Panc1 (cell line): ENCODE measurements at regions not wholly inside any gene's neighbourhood (a gene's known extent, or its start where the extent isn't known, plus 50 kb on each side); places are given as distances from the start of the nearest gene placed in this dataset.
A peak's percentile ranks its signal among the peaks of the same experiment; 100 is the strongest.

Experiments
- ATAC-seq: fragments of 200-7000 bp; cut with Tn5 transposase; 2 replicates; pipeline ENCODE4 v1.9.1; 2020; ENCODE audit warnings: mild to moderate bottlenecking, moderate library complexity
- BruUV-seq: library from RNA; stranded (reverse); fragments of 400-500 nt; replicated peaks from 2 replicates; lab custom pipeline; 2021; lab: Mats Ljungman, UMichigan
- CTCF ChIA-PET: fragments of 300-600 bp; sonication (Branson Sonifier 250); formaldehyde crosslinking; loops from one replicate; lab custom pipeline; 2022; ENCODE audit warnings: antibody characterized with exemption; lab: Charles Lee
- POLR2A ChIA-PET: fragments of 300-600 bp; sonication (Branson Sonifier 250); formaldehyde crosslinking; loops from one replicate; lab custom pipeline; 2022; ENCODE audit warnings: antibody characterized with exemption; lab: Charles Lee
- DNase-seq: peaks from one replicate; pipeline ENCODE4 v3.0.0-alpha.2; 2010; ENCODE audit warnings: low read depth, low spot score
- H3K27ac ChIP-seq: 2 replicates; pipeline ENCODE4 v1.5.1; 2011; ENCODE audit warnings: mild to moderate bottlenecking, low read length, inconsistent platforms
- H3K27me3 ChIP-seq: fragments of 200-500 bp; sonication (Bioruptor generic); 2 replicates; pipeline ENCODE4 v1.6.0; 2014; ENCODE audit warnings: low read length, inconsistent platforms; ENCODE audit not compliant: control insufficient read depth, insufficient read depth
- H3K36me3 ChIP-seq: fragments of 200-500 bp; sonication (Bioruptor generic); 2 replicates; pipeline ENCODE4 v1.5.1; 2014; ENCODE audit warnings: inconsistent platforms, mild to moderate bottlenecking, low read length, moderate library complexity; ENCODE audit not compliant: control insufficient read depth, insufficient read depth
- H3K4me1 ChIP-seq: 2 replicates; pipeline ENCODE4 v1.5.1; 2011; ENCODE audit warnings: inconsistent platforms, mild to moderate bottlenecking, low read length, moderate library complexity; ENCODE audit not compliant: control insufficient read depth, insufficient read depth
- H3K4me3 ChIP-seq, 2 experiments: 2 replicates each; pipeline ENCODE4 v1.5.1; 2011 to 2012; ENCODE audit warnings: low read depth in 2 of 2, low read length in 2 of 2, mild to moderate bottlenecking in 2 of 2, inconsistent platforms in 1 of 2, moderate library complexity in 1 of 2
- H3K9me3 ChIP-seq: fragments of 200-500 bp; sonication (Bioruptor generic); 2 replicates; pipeline ENCODE4 v1.5.1; 2014; ENCODE audit warnings: low read depth, mild to moderate bottlenecking, inconsistent platforms, low read length, moderate library complexity; ENCODE audit not compliant: control insufficient read depth, insufficient read depth
- POLR2AphosphoS5 ChIP-seq: IDR thresholded peaks from 2 replicates; pipeline ENCODE4 v1.6.1; 2012; ENCODE audit warnings: mild to moderate bottlenecking, low read depth, low read length, moderate library complexity
- SIN3A ChIP-seq: IDR thresholded peaks from 2 replicates; pipeline ENCODE4 v1.6.1; 2012; ENCODE audit warnings: low read depth, mild to moderate bottlenecking, low read length, moderate library complexity, borderline replicate concordance; ENCODE audit not compliant: insufficient read depth
- TCF7L2 ChIP-seq: IDR thresholded peaks from 2 replicates; pipeline ENCODE4 v1.6.1; 2011; ENCODE audit warnings: mild to moderate bottlenecking, low read depth, low read length, inconsistent platforms
- in situ Hi-C: cut with HindIII; loops from 2 replicates; pipeline ENCODE4 v1.10.0; 2016; ENCODE audit warnings: low sequenced_read_pairs, low pct_unique_long_range_greater_than_20kb
- intact Hi-C: fragments of 100-400 bp; cut with micrococcal nuclease; formaldehyde crosslinking; loops from one replicate; pipeline ENCODE4 v1.10.0; 2022; ENCODE audit not compliant: unreplicated experiment
- TF ChIP-seq, protein P1 (sequence below): fragments of 450-650 bp; IDR thresholded peaks from 2 replicates; pipeline ENCODE4 v1.5.1; 2017; ENCODE audit warnings: mild to moderate bottlenecking
- TF ChIP-seq, protein P2 (sequence below), 2 experiments: IDR thresholded peaks; 2 replicates each; pipeline ENCODE4 v1.6.1; 2011 to 2012; ENCODE audit warnings: low read depth in 2 of 2, control low read depth in 1 of 2, low read length in 1 of 2, mild to moderate bottlenecking in 1 of 2, moderate library complexity in 1 of 2; ENCODE audit not compliant: insufficient read depth in 1 of 2

DNA sequence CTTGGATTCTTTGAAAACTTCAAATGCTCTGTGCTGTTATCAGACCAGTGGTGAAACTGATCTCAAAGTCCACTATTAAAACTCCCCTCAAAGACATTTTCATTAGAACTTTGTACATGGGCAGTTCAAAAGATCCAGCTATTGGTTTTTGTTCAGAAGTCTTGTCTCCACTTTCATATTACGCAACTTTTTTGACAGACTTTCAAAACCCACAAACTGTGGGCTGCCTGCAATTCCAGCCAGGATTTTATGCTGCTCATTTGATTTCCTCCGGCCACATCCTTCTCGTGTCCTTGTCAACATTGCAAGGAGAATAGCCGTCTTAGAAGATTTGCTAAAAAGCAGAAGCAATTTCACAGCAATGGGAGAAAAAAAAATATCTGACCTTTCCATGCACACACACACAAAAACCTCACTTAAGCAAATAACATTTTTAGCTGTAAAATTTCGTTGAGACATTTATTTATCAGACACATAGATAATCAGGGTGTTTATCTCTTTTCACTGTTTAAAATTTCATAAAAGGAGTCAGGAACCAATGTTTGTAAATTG, 1990.5 kb downstream of the MAT2B start:
- H3K9me3 ChIP-seq = no peaks in the 10 kb centered on the region
- no TSS peak for BruUV-seq
- intact Hi-C loops = no loop called here
- ATAC-seq = no peak
- no peak overlapping the region for H3K27ac ChIP-seq
- no peak for TF ChIP-seq TCF7L2
- TF ChIP-seq SIN3A = no peak
- TF ChIP-seq, protein P1, sequence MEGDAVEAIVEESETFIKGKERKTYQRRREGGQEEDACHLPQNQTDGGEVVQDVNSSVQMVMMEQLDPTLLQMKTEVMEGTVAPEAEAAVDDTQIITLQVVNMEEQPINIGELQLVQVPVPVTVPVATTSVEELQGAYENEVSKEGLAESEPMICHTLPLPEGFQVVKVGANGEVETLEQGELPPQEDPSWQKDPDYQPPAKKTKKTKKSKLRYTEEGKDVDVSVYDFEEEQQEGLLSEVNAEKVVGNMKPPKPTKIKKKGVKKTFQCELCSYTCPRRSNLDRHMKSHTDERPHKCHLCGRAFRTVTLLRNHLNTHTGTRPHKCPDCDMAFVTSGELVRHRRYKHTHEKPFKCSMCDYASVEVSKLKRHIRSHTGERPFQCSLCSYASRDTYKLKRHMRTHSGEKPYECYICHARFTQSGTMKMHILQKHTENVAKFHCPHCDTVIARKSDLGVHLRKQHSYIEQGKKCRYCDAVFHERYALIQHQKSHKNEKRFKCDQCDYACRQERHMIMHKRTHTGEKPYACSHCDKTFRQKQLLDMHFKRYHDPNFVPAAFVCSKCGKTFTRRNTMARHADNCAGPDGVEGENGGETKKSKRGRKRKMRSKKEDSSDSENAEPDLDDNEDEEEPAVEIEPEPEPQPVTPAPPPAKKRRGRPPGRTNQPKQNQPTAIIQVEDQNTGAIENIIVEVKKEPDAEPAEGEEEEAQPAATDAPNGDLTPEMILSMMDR = no peak
- no peak for TF ChIP-seq POLR2AphosphoS5
- TF ChIP-seq, protein P2, sequence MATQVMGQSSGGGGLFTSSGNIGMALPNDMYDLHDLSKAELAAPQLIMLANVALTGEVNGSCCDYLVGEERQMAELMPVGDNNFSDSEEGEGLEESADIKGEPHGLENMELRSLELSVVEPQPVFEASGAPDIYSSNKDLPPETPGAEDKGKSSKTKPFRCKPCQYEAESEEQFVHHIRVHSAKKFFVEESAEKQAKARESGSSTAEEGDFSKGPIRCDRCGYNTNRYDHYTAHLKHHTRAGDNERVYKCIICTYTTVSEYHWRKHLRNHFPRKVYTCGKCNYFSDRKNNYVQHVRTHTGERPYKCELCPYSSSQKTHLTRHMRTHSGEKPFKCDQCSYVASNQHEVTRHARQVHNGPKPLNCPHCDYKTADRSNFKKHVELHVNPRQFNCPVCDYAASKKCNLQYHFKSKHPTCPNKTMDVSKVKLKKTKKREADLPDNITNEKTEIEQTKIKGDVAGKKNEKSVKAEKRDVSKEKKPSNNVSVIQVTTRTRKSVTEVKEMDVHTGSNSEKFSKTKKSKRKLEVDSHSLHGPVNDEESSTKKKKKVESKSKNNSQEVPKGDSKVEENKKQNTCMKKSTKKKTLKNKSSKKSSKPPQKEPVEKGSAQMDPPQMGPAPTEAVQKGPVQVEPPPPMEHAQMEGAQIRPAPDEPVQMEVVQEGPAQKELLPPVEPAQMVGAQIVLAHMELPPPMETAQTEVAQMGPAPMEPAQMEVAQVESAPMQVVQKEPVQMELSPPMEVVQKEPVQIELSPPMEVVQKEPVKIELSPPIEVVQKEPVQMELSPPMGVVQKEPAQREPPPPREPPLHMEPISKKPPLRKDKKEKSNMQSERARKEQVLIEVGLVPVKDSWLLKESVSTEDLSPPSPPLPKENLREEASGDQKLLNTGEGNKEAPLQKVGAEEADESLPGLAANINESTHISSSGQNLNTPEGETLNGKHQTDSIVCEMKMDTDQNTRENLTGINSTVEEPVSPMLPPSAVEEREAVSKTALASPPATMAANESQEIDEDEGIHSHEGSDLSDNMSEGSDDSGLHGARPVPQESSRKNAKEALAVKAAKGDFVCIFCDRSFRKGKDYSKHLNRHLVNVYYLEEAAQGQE (IDR thresholded peaks at IDR 0.05; ENCODE audit: insufficient read depth in 1 of 2, low read depth in 2 of 2, low read length in 1 of 2) = no peak
- DNase-seq = no peak
- ChIA-PET CTCF (no interaction called here), POLR2A (no interaction called here)
- no peak overlapping the region for H3K4me3 ChIP-seq
- in situ Hi-C loops = no loop called here
- no peaks in the 10 kb centered on the region for H3K4me1 ChIP-seq
- no peaks in the 10 kb centered on the region for H3K36me3 ChIP-seq
- H3K27me3 ChIP-seq = no peaks in the 10 kb centered on the region

DNA sequence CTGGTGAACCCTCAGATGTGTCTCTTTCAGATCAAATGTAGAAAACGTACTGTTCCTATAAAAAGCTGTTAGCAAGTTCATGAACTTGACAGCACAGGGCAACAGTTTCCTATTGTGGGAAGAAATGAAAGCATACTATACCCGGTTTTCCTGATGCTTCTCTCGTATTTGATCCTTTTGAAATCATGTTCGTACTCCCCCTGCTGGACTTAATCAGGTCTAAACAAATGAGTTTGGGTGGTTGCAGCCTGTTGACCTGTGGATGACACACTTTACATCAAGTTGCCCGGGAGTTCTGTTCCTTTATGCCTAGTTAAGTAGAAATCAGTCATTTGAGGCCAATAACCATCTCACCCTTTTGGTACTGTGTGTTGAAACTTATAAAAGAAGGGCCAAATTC, 1992.3 kb downstream of the MAT2B start:
- Histone ChIP-seq H3K27ac (no peak overlapping the region), H3K4me1 (no peaks in the 10 kb centered on the region), H3K4me3 (no peak overlapping the region), H3K27me3 (no peaks in the 10 kb centered on the region), H3K36me3 (no peaks in the 10 kb centered on the region), H3K9me3 (no peaks in the 10 kb centered on the region)
- intact Hi-C loops = no loop called here
- BruUV-seq = no TSS peak
- TF ChIP-seq POLR2AphosphoS5 = no peak
- TF ChIP-seq, protein P1 = peak; percentile 57
- in situ Hi-C loops = no loop called here
- CTCF ChIA-PET = no interaction called here
- ATAC-seq (peak; percentile 65; the same call in 1 of the 2 replicates), DNase-seq (peak; percentile 5)
- POLR2A ChIA-PET = no interaction called here
